HT1080 (cell line): ENCODE measurements at regions not wholly inside any gene's neighbourhood (a gene's known extent, or its start where the extent isn't known, plus 50 kb on each side); places are given as distances from the start of the nearest gene placed in this dataset.

ENCODE experiments used
- DNase-seq: peaks from one replicate; pipeline ENCODE4 v3.0.0-alpha.2; 2015; ENCODE audit warnings: low read depth

GRCh38 chr5:124072570-124072969 is 560.6 kb downstream of the CSNK1G3 start:
- DNase-seq, result no peak

- no peak for DNase-seq
Observed at GRCh38 chr5:124071039-124071438, 559.1 kb downstream of the CSNK1G3 start.

DNA sequence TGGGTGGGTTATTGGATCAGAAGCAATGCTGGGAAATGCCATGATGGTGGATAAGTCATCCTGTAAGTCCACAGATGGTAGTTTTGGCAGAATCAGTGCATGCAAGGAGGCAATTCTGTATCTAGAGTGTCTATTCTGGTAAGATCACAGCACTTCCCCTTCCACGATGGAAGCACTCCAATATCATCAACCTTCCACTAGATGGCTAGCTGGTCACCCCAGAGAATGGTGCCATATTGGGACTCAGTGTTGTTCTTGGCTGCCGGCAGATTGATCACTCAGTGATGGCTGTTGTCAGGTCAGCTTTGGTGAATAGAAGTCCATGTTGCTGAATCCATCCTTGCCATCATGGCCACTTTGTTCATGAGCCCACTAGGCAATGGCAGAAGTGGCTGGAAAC is 553.5 kb downstream of the CSNK1G3 start:
- no peak for DNase-seq

GRCh38 chr5:124064956-124065355 is 553.0 kb downstream of the CSNK1G3 start:
- peak; percentile 60 for DNase-seq

DNA sequence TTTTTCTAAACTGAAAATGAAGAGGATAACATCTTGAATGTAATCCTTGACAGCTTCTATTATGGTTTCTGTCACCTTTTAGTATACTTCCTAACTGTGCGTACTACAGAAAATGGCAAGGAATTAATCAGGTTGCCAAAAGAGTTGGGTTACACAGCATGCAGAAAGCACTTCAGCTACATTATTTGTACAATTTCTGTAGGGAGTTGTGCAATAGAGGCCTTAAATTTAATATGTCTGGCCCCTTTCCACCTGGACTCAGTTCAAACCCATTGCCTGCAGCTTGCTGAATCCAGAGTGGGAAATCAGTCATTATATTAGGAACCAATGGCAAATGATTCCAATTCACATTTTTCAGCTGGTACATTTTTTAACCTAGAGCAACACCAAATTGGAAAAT is 549.7 kb downstream of the CSNK1G3 start:
- DNase-seq, result no peak

GRCh38 chr5:124061068-124061430 is 549.1 kb downstream of the CSNK1G3 start:
- no peak for DNase-seq

GRCh38 chr5:124060413-124061067 is 548.6 kb downstream of the CSNK1G3 start:
- DNase-seq, result no peak

GRCh38 chr5:124060011-124060410 is 548.0 kb downstream of the CSNK1G3 start:
- DNase-seq, result no peak

DNA sequence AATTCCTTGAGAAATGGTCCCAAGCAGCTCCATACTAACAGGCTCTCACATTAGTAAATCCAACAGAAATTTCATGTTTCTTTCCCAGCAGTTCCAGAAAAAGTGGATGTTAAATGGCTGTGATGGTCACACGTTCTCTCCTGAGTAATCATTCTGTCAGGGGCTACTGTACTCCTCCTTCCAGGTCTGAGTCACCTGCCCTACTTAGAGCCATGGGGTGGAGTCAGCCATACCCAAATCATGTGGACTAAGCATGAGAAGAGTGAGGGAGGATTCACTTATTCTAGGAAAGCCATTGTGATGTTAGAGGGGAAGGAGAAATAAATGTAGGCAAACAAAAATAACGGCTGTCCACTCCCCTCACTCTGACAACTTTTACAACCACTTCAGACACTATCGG is 547.2 kb downstream of the CSNK1G3 start:
- DNase-seq, result peak; percentile 48

GRCh38 chr5:124057724-124058231 is 545.8 kb downstream of the CSNK1G3 start:
- DNase-seq, result no peak

GRCh38 chr5:124056991-124057723 is 545.2 kb downstream of the CSNK1G3 start:
- DNase-seq, result no peak

- no peak for DNase-seq
Observed at GRCh38 chr5:124056326-124056990, 544.5 kb downstream of the CSNK1G3 start.

DNA sequence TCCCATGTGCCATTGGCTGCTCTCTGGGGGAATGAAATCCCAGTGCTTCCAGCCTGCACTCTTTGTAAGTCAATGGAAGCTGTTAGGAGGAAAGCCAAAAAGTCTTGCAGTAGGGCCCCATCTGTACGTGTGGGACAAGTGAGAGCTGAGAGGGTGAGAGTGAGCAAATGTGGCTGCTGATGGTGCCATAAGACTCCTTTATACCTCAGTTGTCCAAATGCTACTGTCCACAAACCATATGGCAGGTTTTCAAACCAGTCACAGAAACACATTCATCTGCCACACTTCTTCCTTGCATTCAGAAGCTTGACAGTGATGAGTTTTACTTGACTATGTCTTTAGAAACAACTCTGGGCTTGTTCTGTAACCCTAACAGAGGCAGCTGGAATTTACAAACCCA is 543.8 kb downstream of the CSNK1G3 start:
- no peak for DNase-seq

DNA sequence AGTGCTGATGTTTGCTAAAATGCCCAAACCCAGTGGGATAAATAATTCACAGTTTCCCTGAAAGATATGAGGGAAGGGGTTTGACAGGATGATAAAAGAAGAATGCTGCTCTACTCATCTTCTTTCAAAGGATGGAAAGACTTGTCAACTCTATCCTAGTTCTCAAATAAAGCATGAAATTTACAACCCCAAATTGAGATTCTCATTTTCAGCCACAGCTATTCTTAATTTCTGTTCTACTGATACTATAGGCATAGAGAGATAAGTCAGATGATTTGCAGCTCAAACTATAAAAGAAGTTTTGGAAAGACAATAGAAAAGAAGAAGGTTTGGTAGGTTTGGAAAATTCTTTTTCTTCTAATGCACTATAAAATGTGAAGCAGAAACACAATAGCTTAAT is 542.6 kb downstream of the CSNK1G3 start:
- DNase-seq, result no peak

DNA sequence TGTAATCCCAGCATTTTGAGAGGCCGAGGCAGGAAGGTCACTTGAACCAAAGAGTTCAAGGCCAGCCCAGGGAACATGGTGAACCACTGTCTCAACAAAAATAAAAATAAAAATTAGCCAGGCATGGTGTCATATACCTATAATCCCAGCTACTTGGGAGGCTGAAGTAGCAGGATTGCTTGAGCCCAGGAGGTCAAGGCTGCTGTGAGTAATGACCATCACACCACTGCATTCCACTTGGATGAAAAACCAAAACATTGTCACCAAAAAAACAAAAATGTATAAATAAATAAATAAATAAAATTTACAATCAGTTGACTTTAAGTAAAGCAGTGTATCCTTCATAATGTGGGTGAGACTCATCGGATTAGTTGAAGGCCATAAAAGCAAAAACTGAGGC is 541.4 kb downstream of the CSNK1G3 start:
- DNase-seq, result no peak

- no peak for DNase-seq
Observed at GRCh38 chr5:124052201-124052600, 540.2 kb downstream of the CSNK1G3 start.

DNA sequence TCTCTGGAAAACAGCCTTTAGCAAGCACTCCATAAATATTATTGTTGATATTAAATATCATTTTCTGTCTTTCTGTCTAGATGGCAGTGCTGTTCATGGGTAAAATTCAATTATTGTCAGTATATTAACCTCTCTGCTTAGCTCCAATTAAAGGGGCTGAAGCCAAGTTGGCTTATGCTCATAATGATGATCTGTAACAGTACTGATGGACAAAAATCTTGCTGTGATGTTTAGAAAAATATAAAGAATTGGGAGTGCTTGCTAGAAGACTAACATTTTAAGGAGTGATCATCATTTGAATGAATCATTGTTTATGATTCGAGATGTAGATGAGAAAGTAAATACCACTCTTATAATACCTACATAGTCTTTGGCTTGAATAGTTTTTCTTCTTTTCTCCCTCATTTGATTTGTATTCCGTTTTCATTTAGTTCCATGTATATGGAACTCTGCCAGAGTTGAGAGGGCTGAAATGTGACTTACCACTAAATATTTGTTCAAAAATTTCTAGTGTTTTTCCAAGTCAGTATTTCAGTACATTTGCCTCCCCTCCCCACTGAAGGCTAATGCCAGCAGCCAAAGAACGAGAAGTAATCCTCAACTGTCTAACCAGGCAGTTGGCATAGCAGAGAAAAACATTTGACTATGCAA is 538.3 kb downstream of the CSNK1G3 start:
- DNase-seq, result no peak

DNA sequence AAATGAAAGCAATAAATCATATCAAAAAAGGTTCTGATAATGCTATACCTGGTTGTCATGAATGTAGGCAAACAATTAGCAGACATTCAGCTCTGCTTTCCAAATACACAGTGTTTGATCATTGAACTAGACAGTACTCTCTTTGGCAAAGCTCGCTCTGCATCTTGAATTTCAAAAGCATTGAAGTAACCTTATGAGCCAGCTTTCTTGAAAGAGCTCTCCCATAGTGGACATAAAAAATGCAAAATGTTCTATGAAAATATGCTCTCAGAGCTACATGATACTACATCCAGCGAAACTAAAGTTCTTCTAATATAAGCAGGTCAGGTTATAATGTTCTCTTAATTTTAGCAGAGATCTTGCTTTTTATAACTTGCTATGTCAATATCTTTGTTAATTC is 533.4 kb downstream of the CSNK1G3 start:
- no peak for DNase-seq

GRCh38 chr5:124044613-124045012 is 532.6 kb downstream of the CSNK1G3 start:
- DNase-seq, result no peak

- peak; percentile 36 for DNase-seq
Observed at GRCh38 chr5:124043456-124043855, 531.5 kb downstream of the CSNK1G3 start.

GRCh38 chr5:124040799-124041198 is 528.8 kb downstream of the CSNK1G3 start:
- DNase-seq, result peak; percentile 16

- no peak for DNase-seq
Observed at GRCh38 chr5:124039410-124039809, 527.4 kb downstream of the CSNK1G3 start.
